PFSK-1 (cell line): ENCODE measurements at regions not wholly inside any gene's neighbourhood (a gene's known extent, or its start where the extent isn't known, plus 50 kb on each side); places are given as distances from the start of the nearest gene placed in this dataset.

Experiments used
- FOXP2 ChIP-seq: optimal IDR thresholded peaks from 2 replicates; pipeline ENCODE3; 2011; ENCODE audit warnings: borderline replicate concordance, control low read depth, inconsistent platforms; ENCODE audit not compliant: insufficient read depth; ENCODE audit errors: extremely low read length, extremely low read depth
- POLR2AphosphoS5 ChIP-seq: IDR thresholded peaks from 2 replicates; pipeline ENCODE4 v1.6.1; 2012; ENCODE audit warnings: low read depth, mild to moderate bottlenecking, control low read depth, low read length, moderate library complexity
- SIN3A ChIP-seq: IDR thresholded peaks from 2 replicates; pipeline ENCODE4 v1.6.1; 2012; ENCODE audit warnings: mild to moderate bottlenecking, low read length, moderate library complexity, borderline replicate concordance; ENCODE audit not compliant: insufficient read depth
- TAF1 ChIP-seq: IDR thresholded peaks from 2 replicates; pipeline ENCODE4 v1.6.1; 2012; ENCODE audit warnings: low read length, control low read depth, borderline replicate concordance; ENCODE audit not compliant: insufficient read depth
- TF ChIP-seq, protein P1 (sequence below), 2 experiments: IDR thresholded peaks; 2 replicates each; pipeline versions ENCODE4 v1.6.1 to v1.8.0; 2011 to 2012; ENCODE audit warnings: low read depth in 2 of 2, low read length in 2 of 2, control low read depth in 1 of 2, inconsistent platforms in 1 of 2, mild to moderate bottlenecking in 1 of 2, moderate library complexity in 1 of 2; ENCODE audit not compliant: insufficient read depth in 1 of 2

DNA sequence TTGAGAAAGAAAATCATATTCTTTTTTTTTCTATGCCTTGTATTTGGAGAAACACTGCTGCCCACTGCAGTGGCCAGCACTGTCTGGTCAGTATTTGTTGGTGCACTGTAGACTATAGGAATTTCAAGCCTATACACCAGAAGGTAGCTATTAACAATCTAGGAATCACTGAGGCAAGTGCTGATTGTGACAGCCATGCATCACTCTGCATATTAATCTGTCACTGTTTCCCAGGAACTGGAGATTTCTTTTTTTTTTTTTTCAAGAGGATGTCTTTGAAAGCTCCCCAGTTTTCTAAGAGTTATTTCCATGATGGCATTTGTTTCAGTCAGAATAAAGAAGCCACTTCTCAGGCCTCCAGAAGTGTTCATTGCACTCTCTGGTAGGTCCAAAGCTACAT is 737.8 kb upstream of the PTBP2 start:
- TF ChIP-seq POLR2AphosphoS5 (no peak), SIN3A (no peak), TAF1 (no peak), FOXP2 (no peak)
- TF ChIP-seq, protein P1, sequence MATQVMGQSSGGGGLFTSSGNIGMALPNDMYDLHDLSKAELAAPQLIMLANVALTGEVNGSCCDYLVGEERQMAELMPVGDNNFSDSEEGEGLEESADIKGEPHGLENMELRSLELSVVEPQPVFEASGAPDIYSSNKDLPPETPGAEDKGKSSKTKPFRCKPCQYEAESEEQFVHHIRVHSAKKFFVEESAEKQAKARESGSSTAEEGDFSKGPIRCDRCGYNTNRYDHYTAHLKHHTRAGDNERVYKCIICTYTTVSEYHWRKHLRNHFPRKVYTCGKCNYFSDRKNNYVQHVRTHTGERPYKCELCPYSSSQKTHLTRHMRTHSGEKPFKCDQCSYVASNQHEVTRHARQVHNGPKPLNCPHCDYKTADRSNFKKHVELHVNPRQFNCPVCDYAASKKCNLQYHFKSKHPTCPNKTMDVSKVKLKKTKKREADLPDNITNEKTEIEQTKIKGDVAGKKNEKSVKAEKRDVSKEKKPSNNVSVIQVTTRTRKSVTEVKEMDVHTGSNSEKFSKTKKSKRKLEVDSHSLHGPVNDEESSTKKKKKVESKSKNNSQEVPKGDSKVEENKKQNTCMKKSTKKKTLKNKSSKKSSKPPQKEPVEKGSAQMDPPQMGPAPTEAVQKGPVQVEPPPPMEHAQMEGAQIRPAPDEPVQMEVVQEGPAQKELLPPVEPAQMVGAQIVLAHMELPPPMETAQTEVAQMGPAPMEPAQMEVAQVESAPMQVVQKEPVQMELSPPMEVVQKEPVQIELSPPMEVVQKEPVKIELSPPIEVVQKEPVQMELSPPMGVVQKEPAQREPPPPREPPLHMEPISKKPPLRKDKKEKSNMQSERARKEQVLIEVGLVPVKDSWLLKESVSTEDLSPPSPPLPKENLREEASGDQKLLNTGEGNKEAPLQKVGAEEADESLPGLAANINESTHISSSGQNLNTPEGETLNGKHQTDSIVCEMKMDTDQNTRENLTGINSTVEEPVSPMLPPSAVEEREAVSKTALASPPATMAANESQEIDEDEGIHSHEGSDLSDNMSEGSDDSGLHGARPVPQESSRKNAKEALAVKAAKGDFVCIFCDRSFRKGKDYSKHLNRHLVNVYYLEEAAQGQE (IDR thresholded peaks at IDR 0.05; ENCODE audit: insufficient read depth in 1 of 2, low read depth in 2 of 2, low read length in 2 of 2): no peak
